ENCODE measurements at regions not wholly inside any gene's neighbourhood (a gene's known extent, or its start where the extent isn't known, plus 50 kb on each side); places are given as distances from the start of the nearest gene placed in this dataset.

GRCh38 chr4:138909587-138909986, 106.0 kb upstream of the NOCT start:
- Histone ChIP-seq H2AK5ac (ENCODE audit: low read depth, low read length) (no peak overlapping the region), H3K4me2 (ENCODE audit: insufficient read depth, low read length, poor library complexity, severe bottlenecking) (no peak overlapping the region), H4K91ac (ENCODE audit: low read depth, low read length, poor library complexity) (no peak overlapping the region), H3K9ac (ENCODE audit: low read depth, low read length, poor library complexity) (no peak overlapping the region), H3K27me3 (ENCODE audit: control insufficient read depth in 3 of 3, insufficient read depth in 3 of 3, low read depth in 1 of 3, low read length in 3 of 3) (peaks cover 0 to 2% (median 0%) of the 10 kb centered on the region in 3 experiments), H3K4me3 (ENCODE audit: low read length in 2 of 2) (no peak overlapping the region), H3K79me1 (ENCODE audit: low read depth, low read length) (no peaks in the 10 kb centered on the region), H3K4ac (ENCODE audit: low read length) (no peak overlapping the region), H3K4me1 (ENCODE audit: control insufficient read depth in 2 of 2, insufficient read depth in 1 of 2, low read depth in 1 of 2, low read length in 2 of 2) (peaks cover 9 to 14% of the 10 kb centered on the region in 2 donors), H3K36me3 (replicated peaks in 1 of 2; ENCODE audit: control insufficient read depth in 2 of 2, insufficient read depth in 2 of 2, low read length in 2 of 2) (no peaks in the 10 kb centered on the region), H3K14ac (ENCODE audit: low read length) (no peak overlapping the region), H3K18ac (ENCODE audit: low read length) (no peak overlapping the region), H2BK5ac (ENCODE audit: low read length) (no peak overlapping the region), H2BK120ac (ENCODE audit: low read depth, low read length) (no peak overlapping the region), H2BK12ac (ENCODE audit: low read length) (no peak overlapping the region), H3K23ac (ENCODE audit: low read depth, low read length, poor library complexity) (no peak overlapping the region), H2BK15ac (ENCODE audit: low read length) (no peak overlapping the region), H4K8ac (ENCODE audit: low read depth, low read length) (no peak overlapping the region), H3K27ac (replicated peaks; ENCODE audit: low read length) (no peak overlapping the region), H3K9me3 (replicated peaks in 1 of 2; ENCODE audit: control insufficient read depth in 2 of 2, insufficient read depth in 1 of 2, low read depth in 1 of 2, low read length in 2 of 2) (peaks cover 0 to 2% of the 10 kb centered on the region in 2 donors), H2AFZ (ENCODE audit: low read length) (no peak overlapping the region)
- no peak for DNase-seq (ENCODE audit: low spot score)
- no CpG with 5 or more reads among the region's 4 CpGs for WGBS, 2 donors (ENCODE audit: extremely low coverage in 2 of 2, insufficient read length in 2 of 2, insufficient replicate concordance in 1 of 2)

GRCh38 chr4:138908134-138908533, 107.4 kb upstream of the NOCT start:
- no peak overlapping the region for H4K8ac ChIP-seq (ENCODE audit: low read depth, low read length)
- H3K14ac ChIP-seq (ENCODE audit: low read length) = no peak overlapping the region
- H3K27me3 ChIP-seq (ENCODE audit: control insufficient read depth in 3 of 3, insufficient read depth in 3 of 3, low read depth in 1 of 3, low read length in 3 of 3) = peaks cover 0 to 2% (median 0%) of the 10 kb centered on the region in 3 experiments
- no peak overlapping the region for H3K4me3 ChIP-seq (ENCODE audit: low read length in 2 of 2)
- H3K4me1 ChIP-seq (ENCODE audit: control insufficient read depth in 2 of 2, insufficient read depth in 1 of 2, low read depth in 1 of 2, low read length in 2 of 2) = peaks cover 9 to 14% of the 10 kb centered on the region in 2 donors
- H3K23ac ChIP-seq (ENCODE audit: low read depth, low read length, poor library complexity) = no peak overlapping the region
- no peak for DNase-seq (ENCODE audit: low spot score)
- no peak overlapping the region for H4K91ac ChIP-seq (ENCODE audit: low read depth, low read length, poor library complexity)
- no peak overlapping the region for H2AK5ac ChIP-seq (ENCODE audit: low read depth, low read length)
- no peak overlapping the region for H2BK15ac ChIP-seq (ENCODE audit: low read length)
- no peak overlapping the region for H3K9ac ChIP-seq (ENCODE audit: low read depth, low read length, poor library complexity)
- peaks cover 0 to 2% of the 10 kb centered on the region in 2 donors for H3K9me3 ChIP-seq (replicated peaks in 1 of 2; ENCODE audit: control insufficient read depth in 2 of 2, insufficient read depth in 1 of 2, low read depth in 1 of 2, low read length in 2 of 2)
- no peak overlapping the region for H2BK12ac ChIP-seq (ENCODE audit: low read length)
- no peaks in the 10 kb centered on the region for H3K79me1 ChIP-seq (ENCODE audit: low read depth, low read length)
- no peak overlapping the region for H3K27ac ChIP-seq (replicated peaks; ENCODE audit: low read length)
- H3K4ac ChIP-seq (ENCODE audit: low read length) = no peak overlapping the region
- H2BK5ac ChIP-seq (ENCODE audit: low read length) = no peak overlapping the region
- H3K4me2 ChIP-seq (ENCODE audit: insufficient read depth, low read length, poor library complexity, severe bottlenecking) = no peak overlapping the region
- no CpG with 5 or more reads among the region's 5 CpGs for WGBS, 2 donors (ENCODE audit: extremely low coverage in 2 of 2, insufficient read length in 2 of 2, insufficient replicate concordance in 1 of 2)
- no peak overlapping the region for H2BK120ac ChIP-seq (ENCODE audit: low read depth, low read length)
- no peaks in the 10 kb centered on the region for H3K36me3 ChIP-seq (replicated peaks in 1 of 2; ENCODE audit: control insufficient read depth in 2 of 2, insufficient read depth in 2 of 2, low read length in 2 of 2)
- no peak overlapping the region for H3K18ac ChIP-seq (ENCODE audit: low read length)
- no peak overlapping the region for H2AFZ ChIP-seq (ENCODE audit: low read length)

GRCh38 chr4:138907174-138907573, 108.4 kb upstream of the NOCT start:
- H3K79me1 ChIP-seq (ENCODE audit: low read depth, low read length) = no peaks in the 10 kb centered on the region
- H2BK120ac ChIP-seq (ENCODE audit: low read depth, low read length) = no peak overlapping the region
- no peak for DNase-seq (ENCODE audit: low spot score)
- no peak overlapping the region for H3K4ac ChIP-seq (ENCODE audit: low read length)
- no peak overlapping the region for H4K91ac ChIP-seq (ENCODE audit: low read depth, low read length, poor library complexity)
- no peak overlapping the region for H3K18ac ChIP-seq (ENCODE audit: low read length)
- no peak overlapping the region for H3K27ac ChIP-seq (replicated peaks; ENCODE audit: low read length)
- H3K4me3 ChIP-seq (ENCODE audit: low read length in 2 of 2) = no peak overlapping the region
- H2BK15ac ChIP-seq (ENCODE audit: low read length) = no peak overlapping the region
- WGBS, 2 donors (ENCODE audit: extremely low coverage in 2 of 2, insufficient read length in 2 of 2, insufficient replicate concordance in 1 of 2) = no CpG with 5 or more reads among the region's 5 CpGs
- H3K9ac ChIP-seq (ENCODE audit: low read depth, low read length, poor library complexity) = no peak overlapping the region
- H4K8ac ChIP-seq (ENCODE audit: low read depth, low read length) = no peak overlapping the region
- H3K14ac ChIP-seq (ENCODE audit: low read length) = no peak overlapping the region
- no peaks in the 10 kb centered on the region for H3K36me3 ChIP-seq (replicated peaks in 1 of 2; ENCODE audit: control insufficient read depth in 2 of 2, insufficient read depth in 2 of 2, low read length in 2 of 2)
- H2AK5ac ChIP-seq (ENCODE audit: low read depth, low read length) = no peak overlapping the region
- H3K27me3 ChIP-seq (ENCODE audit: control insufficient read depth in 3 of 3, insufficient read depth in 3 of 3, low read depth in 1 of 3, low read length in 3 of 3) = no peaks in the 10 kb centered on the region
- no peak overlapping the region for H3K23ac ChIP-seq (ENCODE audit: low read depth, low read length, poor library complexity)
- H2BK12ac ChIP-seq (ENCODE audit: low read length) = no peak overlapping the region
- H3K4me2 ChIP-seq (ENCODE audit: insufficient read depth, low read length, poor library complexity, severe bottlenecking) = no peak overlapping the region
- H3K9me3 ChIP-seq (replicated peaks in 1 of 2; ENCODE audit: control insufficient read depth in 2 of 2, insufficient read depth in 1 of 2, low read depth in 1 of 2, low read length in 2 of 2) = peaks cover 0 to 2% of the 10 kb centered on the region in 2 donors
- H2AFZ ChIP-seq (ENCODE audit: low read length) = no peak overlapping the region
- H3K4me1 ChIP-seq (ENCODE audit: control insufficient read depth in 2 of 2, insufficient read depth in 1 of 2, low read depth in 1 of 2, low read length in 2 of 2) = peaks cover 9 to 14% of the 10 kb centered on the region in 2 donors
- H2BK5ac ChIP-seq (ENCODE audit: low read length) = no peak overlapping the region

GRCh38 chr4:138904793-138905192, 110.8 kb upstream of the NOCT start:
- H4K91ac ChIP-seq (ENCODE audit: low read depth, low read length, poor library complexity) = no peak overlapping the region
- no peaks in the 10 kb centered on the region for H3K36me3 ChIP-seq (replicated peaks in 1 of 2; ENCODE audit: control insufficient read depth in 2 of 2, insufficient read depth in 2 of 2, low read length in 2 of 2)
- no peaks in the 10 kb centered on the region for H3K79me1 ChIP-seq (ENCODE audit: low read depth, low read length)
- no peak overlapping the region for H2BK12ac ChIP-seq (ENCODE audit: low read length)
- peaks cover 0 to 2% of the 10 kb centered on the region in 2 donors for H3K9me3 ChIP-seq (replicated peaks in 1 of 2; ENCODE audit: control insufficient read depth in 2 of 2, insufficient read depth in 1 of 2, low read depth in 1 of 2, low read length in 2 of 2)
- H3K4ac ChIP-seq (ENCODE audit: low read length) = no peak overlapping the region
- H3K27ac ChIP-seq (replicated peaks; ENCODE audit: low read length) = no peak overlapping the region
- no peak overlapping the region for H2BK5ac ChIP-seq (ENCODE audit: low read length)
- no peak overlapping the region for H3K23ac ChIP-seq (ENCODE audit: low read depth, low read length, poor library complexity)
- WGBS, 2 donors (ENCODE audit: extremely low coverage in 2 of 2, insufficient read length in 2 of 2, insufficient replicate concordance in 1 of 2) = no CpG with 5 or more reads among the region's 4 CpGs
- H3K27me3 ChIP-seq (ENCODE audit: control insufficient read depth in 3 of 3, insufficient read depth in 3 of 3, low read depth in 1 of 3, low read length in 3 of 3) = no peaks in the 10 kb centered on the region
- no peak overlapping the region for H2BK120ac ChIP-seq (ENCODE audit: low read depth, low read length)
- H2AK5ac ChIP-seq (ENCODE audit: low read depth, low read length) = no peak overlapping the region
- no peak for DNase-seq (ENCODE audit: low spot score)
- peaks cover 2% of the 10 kb centered on the region in 2 donors for H3K4me1 ChIP-seq (ENCODE audit: control insufficient read depth in 2 of 2, insufficient read depth in 1 of 2, low read depth in 1 of 2, low read length in 2 of 2)
- H4K8ac ChIP-seq (ENCODE audit: low read depth, low read length) = no peak overlapping the region
- no peak overlapping the region for H3K9ac ChIP-seq (ENCODE audit: low read depth, low read length, poor library complexity)
- no peak overlapping the region for H3K14ac ChIP-seq (ENCODE audit: low read length)
- H3K4me3 ChIP-seq (ENCODE audit: low read length in 2 of 2) = no peak overlapping the region
- H3K4me2 ChIP-seq (ENCODE audit: insufficient read depth, low read length, poor library complexity, severe bottlenecking) = no peak overlapping the region
- H3K18ac ChIP-seq (ENCODE audit: low read length) = no peak overlapping the region
- no peak overlapping the region for H2AFZ ChIP-seq (ENCODE audit: low read length)
- H2BK15ac ChIP-seq (ENCODE audit: low read length) = no peak overlapping the region

Measured in neuronal stem cell (in vitro differentiated cells).